K562 (cell line): ENCODE measurements at regions not wholly inside any gene's neighbourhood (a gene's known extent, or its start where the extent isn't known, plus 50 kb on each side); places are given as distances from the start of the nearest gene placed in this dataset.

ENCODE experiments used
- ATAC-seq: fragments of 200-7000 bp; cut with Tn5 transposase; 3 replicates; pipeline ENCODE4 v1.9.1; 2020; ENCODE audit warnings: moderate library complexity
- BruUV-seq: library from RNA; stranded (reverse); fragments of 400-500 nt; replicated peaks from 2 replicates; lab custom pipeline; 2021; lab: Mats Ljungman, UMichigan
- CTCF ChIA-PET: fragments of 300-600 bp; formaldehyde crosslinking; extraction: SDS; loops from one replicate; lab custom pipeline; 2021; ENCODE audit warnings: low intra/inter-chr PET ratio; lab: Yijun Ruan, JAX
- POLR2A ChIA-PET: fragments of 300-600, 350-650 bp; sonication (Branson Sonifier 250); formaldehyde crosslinking; extraction: SDS; loops from one replicate; lab custom pipeline; 2021; ENCODE audit warnings: antibody characterized with exemption, inconsistent platforms; lab: Yijun Ruan, JAX
- DNase-seq, 4 experiments: peaks; one replicate each; pipeline versions ENCODE4 v3.0.0 to v3.0.0-alpha.2; 2011 to 2018; ENCODE audit warnings: low spot score in 3 of 4, mixed read lengths in 3 of 4; ENCODE audit errors: extremely low read depth in 1 of 4
- FAIRE-seq: peaks from 2 replicates; lab custom pipeline; 2011; peaks lifted over from hg19 to GRCh38; lab: Jason Lieb, UNC
- H2AFZ ChIP-seq: 2 replicates; pipeline ENCODE4 v1.6.0; 2011; ENCODE audit warnings: low read depth, low read length, control low read depth, inconsistent platforms
- H3K27ac ChIP-seq: fragments of 200-600 bp; 3 replicates; pipeline ENCODE4 v1.8.0; 2011; ENCODE audit warnings: low read depth, mild to moderate bottlenecking, control low read depth, inconsistent platforms, low read length, moderate library complexity, mixed read lengths; ENCODE audit errors: extremely low read depth
- H3K27me3 ChIP-seq, 2 experiments: fragments of 300-600 bp in 1 of 2; 2 replicates in 1 of 2; 3 replicates in 1 of 2; pipeline versions ENCODE4 v1.6.0 to v1.8.0; 2011; ENCODE audit warnings: inconsistent platforms in 2 of 2, low read length in 2 of 2, mild to moderate bottlenecking in 1 of 2, mixed read lengths in 1 of 2, moderate library complexity in 1 of 2; ENCODE audit not compliant: control insufficient read depth in 2 of 2, insufficient read depth in 2 of 2
- H3K36me3 ChIP-seq: fragments of 300-600 bp; 3 replicates; pipeline ENCODE4 v1.8.0; 2011; ENCODE audit warnings: mild to moderate bottlenecking, low read length, inconsistent platforms; ENCODE audit not compliant: control insufficient read depth, insufficient read depth
- H3K4me1 ChIP-seq, 2 experiments: fragments of 200-600 bp in 1 of 2; replicated peaks in 1 of 2; 2 replicates in 1 of 2; 3 replicates in 1 of 2; pipeline versions ENCODE4 v1.5.1 to v1.8.0; 2011; ENCODE audit warnings: inconsistent platforms in 2 of 2, low read length in 2 of 2, mild to moderate bottlenecking in 1 of 2, mixed read lengths in 1 of 2, moderate library complexity in 1 of 2; ENCODE audit not compliant: control insufficient read depth in 2 of 2, insufficient read depth in 2 of 2
- H3K4me2 ChIP-seq: 2 replicates; pipeline ENCODE4 v1.6.1; 2011; ENCODE audit warnings: low read length, control low read depth, inconsistent platforms, mixed read lengths; ENCODE audit not compliant: insufficient read depth
- H3K4me3 ChIP-seq: fragments of 200-600 bp; sonication (generic), shearing (Covaris generic); 2 replicates; pipeline ENCODE4 v1.5.1; 2016; ENCODE audit warnings: control low read depth, inconsistent platforms
- H3K79me2 ChIP-seq: fragments of 200-600 bp; 3 replicates; pipeline ENCODE4 v1.8.0; 2011; ENCODE audit warnings: low read length, inconsistent platforms; ENCODE audit not compliant: control insufficient read depth, insufficient read depth
- H3K9ac ChIP-seq, 2 experiments: 2 replicates each; pipeline versions ENCODE4 v1.6.0 to v1.6.1; 2011; ENCODE audit warnings: low read depth in 2 of 2, low read length in 2 of 2, control low read depth in 1 of 2, inconsistent platforms in 1 of 2, mild to moderate bottlenecking in 1 of 2, mixed read lengths in 1 of 2; ENCODE audit not compliant: insufficient read depth in 1 of 2
- H3K9me1 ChIP-seq: one replicate; pipeline ENCODE4 v1.6.0; 2011; ENCODE audit warnings: inconsistent platforms, mild to moderate bottlenecking, low read length, moderate library complexity; ENCODE audit not compliant: control insufficient read depth, insufficient read depth
- H3K9me3 ChIP-seq: replicated peaks from 2 replicates; pipeline ENCODE4 v1.5.1; 2011; ENCODE audit warnings: low read depth, low read length, inconsistent platforms; ENCODE audit not compliant: control insufficient read depth, insufficient read depth
- H4K20me1 ChIP-seq: replicated peaks from 2 replicates; pipeline ENCODE4 v1.6.1; 2011; ENCODE audit warnings: low read length, inconsistent platforms, mixed read lengths; ENCODE audit not compliant: control insufficient read depth, insufficient read depth
- ETV6 ChIP-seq, 3 experiments: fragments of 150-350 bp in 1 of 3; sonication (generic) in 1 of 3; formaldehyde crosslinking in 1 of 3; IDR thresholded peaks; 2 replicates each; pipeline versions ENCODE4 v1.6.1 to v1.8.0; 2014 to 2022; ENCODE audit warnings: borderline replicate concordance in 2 of 3, low read depth in 2 of 3, antibody characterized with exemption in 1 of 3, low read length in 1 of 3, mild to moderate bottlenecking in 1 of 3, missing genetic modification reagents in 1 of 3
- FOXM1 ChIP-seq, 2 experiments: fragments of 450-650 bp in 1 of 2; sonication (generic) in 1 of 2; formaldehyde crosslinking in 1 of 2; IDR thresholded peaks; 2 replicates each; pipeline versions ENCODE4 v1.6.1 to v1.9.0; 2017 to 2022; ENCODE audit warnings: low read depth in 2 of 2, mild to moderate bottlenecking in 2 of 2, missing genetic modification reagents in 1 of 2, moderate library complexity in 1 of 2
- LCOR ChIP-seq: sonication (generic); formaldehyde crosslinking; IDR thresholded peaks from 2 replicates; pipeline ENCODE4 v1.8.0; 2022; ENCODE audit warnings: mild to moderate bottlenecking, missing genetic modification reagents
- MEIS2 ChIP-seq: fragments of 450-650 bp; IDR thresholded peaks from 2 replicates; pipeline ENCODE4 v1.6.1; 2014; ENCODE audit warnings: mild to moderate bottlenecking; ENCODE audit not compliant: partially characterized antibody
- NUFIP1 ChIP-seq: fragments of 450-650 bp; IDR thresholded peaks from 2 replicates; pipeline ENCODE4 v1.6.1; 2018; ENCODE audit not compliant: partially characterized antibody
- POLR3A ChIP-seq: IDR thresholded peaks from 2 replicates; pipeline ENCODE4 v1.6.1; 2011; ENCODE audit warnings: borderline replicate concordance, mild to moderate bottlenecking, moderate library complexity; ENCODE audit not compliant: insufficient read length, insufficient read depth; ENCODE audit errors: extremely low read depth
- SMAD2 ChIP-seq: fragments of 150-350 bp; IDR thresholded peaks from 2 replicates; pipeline ENCODE4 v1.6.1; 2014; ENCODE audit warnings: low read depth, mild to moderate bottlenecking, low read length
- ZEB2 ChIP-seq: fragments of 450-650 bp; IDR thresholded peaks from 2 replicates; pipeline ENCODE4 v1.6.1; 2016
- WGBS: fragments of 100-300 bp; shearing (Covaris generic); methylation state at CpG from one replicate; pipeline ENCODE4 v1.1.6; 2016; ENCODE audit warnings: low coverage, mixed read lengths; ENCODE audit not compliant: insufficient coverage; ENCODE audit errors: missing lambda C conversion rate; 5-methylcytosine and 5-hydroxymethylcytosine counted together
- in situ Hi-C: fragments of 300-500 bp; cut with MboI; formaldehyde crosslinking; loops from 4 replicates; pipeline ENCODE4 v1.15.0; 2018; ENCODE audit warnings: inconsistent platforms, mixed read lengths
- intact Hi-C: fragments of 100-400 bp; cut with micrococcal nuclease; formaldehyde crosslinking; loops from 2 replicates; pipeline ENCODE4 v1.14.2; 2022
- TF ChIP-seq, protein P1 (sequence below): sonication (generic); formaldehyde crosslinking; IDR thresholded peaks from 2 replicates; pipeline ENCODE4 v1.8.1; 2023; ENCODE audit warnings: mild to moderate bottlenecking, missing genetic modification reagents
- TF ChIP-seq, protein P2 (sequence below): fragments of 450-650 bp; IDR thresholded peaks from 2 replicates; pipeline ENCODE4 v1.6.1; 2016

DNA sequence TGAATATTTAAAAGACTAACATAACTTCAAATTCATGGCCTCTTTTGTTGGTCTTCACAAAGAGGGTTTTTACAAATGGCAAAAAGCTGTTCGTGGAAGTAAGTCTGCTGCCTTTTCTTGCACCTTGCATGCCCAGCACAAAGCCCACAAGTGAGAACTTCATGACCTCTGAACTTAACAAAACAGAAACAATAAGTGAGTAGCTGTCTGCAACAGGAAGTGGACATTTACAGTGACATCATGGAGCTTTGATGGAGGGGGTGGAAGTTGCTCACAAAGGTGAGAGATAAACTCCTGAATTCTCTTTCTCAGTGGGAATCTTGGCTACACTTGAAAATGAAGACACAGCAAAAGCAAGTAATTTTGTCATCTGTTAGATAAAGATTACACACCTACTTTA is 303.3 kb upstream of the DEPDC1 start (continued):
- TF ChIP-seq ETV6 (IDR thresholded peaks at IDR 0.05; ENCODE audit: borderline replicate concordance in 1 of 2, low read depth in 2 of 2, low read length in 1 of 2) (no peak), ETV6 (CRISPR knock-in tag; IDR thresholded peaks at IDR 0.05; ENCODE audit: borderline replicate concordance) (no peak), ZEB2 (no peak), FOXM1 (IDR thresholded peaks at IDR 0.05; ENCODE audit: low read depth) (no peak), FOXM1 (CRISPR knock-in tag; IDR thresholded peaks at IDR 0.05; ENCODE audit: low read depth) (no peak), NUFIP1 (no peak)

DNA sequence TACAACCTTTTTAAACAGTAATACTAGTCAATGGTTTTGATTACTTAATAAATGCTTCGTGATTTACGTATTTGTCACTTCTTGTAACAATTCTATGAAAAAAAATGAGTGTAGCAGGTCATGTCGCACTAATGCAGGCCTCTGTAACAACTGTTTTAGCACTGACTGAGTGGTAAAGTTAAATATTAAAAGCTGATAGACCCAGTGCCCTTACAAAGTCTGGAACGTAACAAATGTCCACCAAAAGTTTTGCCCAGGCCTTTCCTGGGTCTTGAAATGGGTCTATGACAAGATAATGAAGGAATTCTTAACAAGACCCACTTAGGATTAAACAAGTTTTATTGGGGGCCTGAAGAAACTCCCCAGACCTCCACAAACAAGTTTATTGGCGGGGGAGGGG is 304.6 kb upstream of the DEPDC1 start:
- in situ Hi-C loops (no loop called here), intact Hi-C loops (no loop called here)
- Histone ChIP-seq H3K79me2 (no peaks in the 10 kb centered on the region), H3K4me2 (no peak overlapping the region), H2AFZ (no peak overlapping the region), H3K27ac (no peak overlapping the region), H3K9me1 (no peaks in the 10 kb centered on the region), H3K4me1 (no peaks in the 10 kb centered on the region), H3K9me3 (no peaks in the 10 kb centered on the region; the same call in 1 of the 2 replicates), H4K20me1 (no peaks in the 10 kb centered on the region), H3K36me3 (no peaks in the 10 kb centered on the region), H3K27me3 (no peaks in the 10 kb centered on the region), H3K4me3 (no peak overlapping the region), H3K9ac (no peak overlapping the region)
- FAIRE-seq = no peak
- no TSS peak for BruUV-seq
- ChIA-PET CTCF (no interaction called here), POLR2A (no interaction called here)
- no peak for DNase-seq
- 3% methylated on average over 5 of the region's 5 CpGs for WGBS
- no peak for ATAC-seq
- TF ChIP-seq MEIS2 (no peak), POLR3A (no peak), SMAD2 (no peak), LCOR (CRISPR knock-in tag) (no peak)
- TF ChIP-seq, protein P1, sequence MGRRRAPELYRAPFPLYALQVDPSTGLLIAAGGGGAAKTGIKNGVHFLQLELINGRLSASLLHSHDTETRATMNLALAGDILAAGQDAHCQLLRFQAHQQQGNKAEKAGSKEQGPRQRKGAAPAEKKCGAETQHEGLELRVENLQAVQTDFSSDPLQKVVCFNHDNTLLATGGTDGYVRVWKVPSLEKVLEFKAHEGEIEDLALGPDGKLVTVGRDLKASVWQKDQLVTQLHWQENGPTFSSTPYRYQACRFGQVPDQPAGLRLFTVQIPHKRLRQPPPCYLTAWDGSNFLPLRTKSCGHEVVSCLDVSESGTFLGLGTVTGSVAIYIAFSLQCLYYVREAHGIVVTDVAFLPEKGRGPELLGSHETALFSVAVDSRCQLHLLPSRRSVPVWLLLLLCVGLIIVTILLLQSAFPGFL (CRISPR knock-in tag) = no peak
- TF ChIP-seq, protein P2, sequence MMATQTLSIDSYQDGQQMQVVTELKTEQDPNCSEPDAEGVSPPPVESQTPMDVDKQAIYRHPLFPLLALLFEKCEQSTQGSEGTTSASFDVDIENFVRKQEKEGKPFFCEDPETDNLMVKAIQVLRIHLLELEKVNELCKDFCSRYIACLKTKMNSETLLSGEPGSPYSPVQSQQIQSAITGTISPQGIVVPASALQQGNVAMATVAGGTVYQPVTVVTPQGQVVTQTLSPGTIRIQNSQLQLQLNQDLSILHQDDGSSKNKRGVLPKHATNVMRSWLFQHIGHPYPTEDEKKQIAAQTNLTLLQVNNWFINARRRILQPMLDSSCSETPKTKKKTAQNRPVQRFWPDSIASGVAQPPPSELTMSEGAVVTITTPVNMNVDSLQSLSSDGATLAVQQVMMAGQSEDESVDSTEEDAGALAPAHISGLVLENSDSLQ = no peak
